ENCODE measurements at regions not wholly inside any gene's neighbourhood (a gene's known extent, or its start where the extent isn't known, plus 50 kb on each side); places are given as distances from the start of the nearest gene placed in this dataset.
"Not testable (repeated sequence)": the region's sequence is repeated elsewhere in the genome, so short reads cannot be mapped to it uniquely, and the experiment has no call there.

GRCh38 chr4:81594490-81595159, 122.9 kb upstream of the RASGEF1B start:
- Mint-ChIP-seq H3K36me3 (no peaks in the 10 kb centered on the region), H3K27ac (no peak overlapping the region), H3K4me3 (no peak overlapping the region), H3K9me3 (no peaks in the 10 kb centered on the region), H3K27me3 (ENCODE audit: low read depth) (peaks cover 2% of the 10 kb centered on the region), H3K4me1 (peaks cover 18% of the 10 kb centered on the region)
- TF ChIP-seq CTCF (IDR thresholded peaks at IDR 0.05; ENCODE audit: unreplicated experiment): no peak
- no peak for DNase-seq (ENCODE audit: low spot score in 2 of 2, unreplicated experiment in 2 of 2)

GRCh38 chr4:81592701-81593100, 121.0 kb upstream of the RASGEF1B start:
- no peak overlapping the region for H3K27ac Mint-ChIP-seq
- H3K36me3 Mint-ChIP-seq: no peaks in the 10 kb centered on the region

GRCh38 chr4:81590596-81590995, 118.9 kb upstream of the RASGEF1B start:
- no peak overlapping the region for H3K27ac Mint-ChIP-seq
- peaks cover 6% of the 10 kb centered on the region for H3K4me1 Mint-ChIP-seq
- H3K36me3 Mint-ChIP-seq: no peaks in the 10 kb centered on the region
- TF ChIP-seq CTCF (IDR thresholded peaks at IDR 0.05; ENCODE audit: unreplicated experiment): no peak
- no peak for DNase-seq (ENCODE audit: low spot score in 2 of 2, unreplicated experiment in 2 of 2)
- H3K4me3 Mint-ChIP-seq: no peak overlapping the region
- peaks cover 2% of the 10 kb centered on the region for H3K27me3 Mint-ChIP-seq (ENCODE audit: low read depth)
- H3K9me3 Mint-ChIP-seq: no peaks in the 10 kb centered on the region

More at GRCh38 chr4:81592701-81593100, 121.0 kb upstream of the RASGEF1B start:
- no peaks in the 10 kb centered on the region for H3K9me3 Mint-ChIP-seq
- TF ChIP-seq CTCF (IDR thresholded peaks at IDR 0.05; ENCODE audit: unreplicated experiment): no peak
- no peak for DNase-seq (ENCODE audit: low spot score in 2 of 2, unreplicated experiment in 2 of 2)
- peaks cover 2% of the 10 kb centered on the region for H3K27me3 Mint-ChIP-seq (ENCODE audit: low read depth)
- H3K4me1 Mint-ChIP-seq: peaks cover 16% of the 10 kb centered on the region
- H3K4me3 Mint-ChIP-seq: no peak overlapping the region

GRCh38 chr4:81589262-81589661, 117.6 kb upstream of the RASGEF1B start:
- Mint-ChIP-seq H3K27ac (no peak overlapping the region), H3K4me1 (no peaks in the 10 kb centered on the region)

GRCh38 chr4:81586706-81587105, 115.0 kb upstream of the RASGEF1B start:
- Mint-ChIP-seq H3K9me3 (no peaks in the 10 kb centered on the region), H3K4me3 (no peak overlapping the region), H3K27me3 (ENCODE audit: low read depth) (no peaks in the 10 kb centered on the region), H3K36me3 (no peaks in the 10 kb centered on the region), H3K4me1 (peaks cover 6% of the 10 kb centered on the region), H3K27ac (no peak overlapping the region)
- DNase-seq (ENCODE audit: low spot score in 2 of 2, unreplicated experiment in 2 of 2): no peak
- no peak for TF ChIP-seq CTCF (IDR thresholded peaks at IDR 0.05; ENCODE audit: unreplicated experiment)

More at GRCh38 chr4:81589262-81589661, 117.6 kb upstream of the RASGEF1B start:
- H3K36me3 Mint-ChIP-seq: no peaks in the 10 kb centered on the region
- no peak for TF ChIP-seq CTCF (IDR thresholded peaks at IDR 0.05; ENCODE audit: unreplicated experiment)
- H3K27me3 Mint-ChIP-seq (ENCODE audit: low read depth): peaks cover 2% of the 10 kb centered on the region
- DNase-seq (ENCODE audit: low spot score in 2 of 2, unreplicated experiment in 2 of 2): no peak
- no peak overlapping the region for H3K4me3 Mint-ChIP-seq
- no peaks in the 10 kb centered on the region for H3K9me3 Mint-ChIP-seq

- H3K27me3 Mint-ChIP-seq (ENCODE audit: low read depth); DNase-seq (ENCODE audit: low spot score in 2 of 2, unreplicated experiment in 2 of 2); H3K4me3 Mint-ChIP-seq; H3K9me3 Mint-ChIP-seq; H3K36me3 Mint-ChIP-seq; H3K27ac Mint-ChIP-seq: not testable (repeated sequence)
- peaks cover 19% of the 10 kb centered on the region for H3K4me1 Mint-ChIP-seq
Measured at GRCh38 chr4:81580994-81581374, 109.3 kb upstream of the RASGEF1B start.
